GM12865 (cell line): ENCODE measurements at regions not wholly inside any gene's neighbourhood (a gene's known extent, or its start where the extent isn't known, plus 50 kb on each side); places are given as distances from the start of the nearest gene placed in this dataset.

Experiments used
- DNase-seq: peaks from one replicate; pipeline ENCODE4 v3.0.0; 2010; ENCODE audit warnings: low read depth
- H3K4me3 ChIP-seq: 2 replicates; pipeline ENCODE4 v1.5.1; 2011; ENCODE audit warnings: mild to moderate bottlenecking, low read depth, low read length, control low read depth
- CTCF ChIP-seq: IDR thresholded peaks from 2 replicates; pipeline ENCODE4 v1.5.1; 2011; ENCODE audit warnings: low read length, control low read depth, low read depth, inconsistent platforms; ENCODE audit not compliant: insufficient read depth; ENCODE audit errors: missing control alignments

DNA sequence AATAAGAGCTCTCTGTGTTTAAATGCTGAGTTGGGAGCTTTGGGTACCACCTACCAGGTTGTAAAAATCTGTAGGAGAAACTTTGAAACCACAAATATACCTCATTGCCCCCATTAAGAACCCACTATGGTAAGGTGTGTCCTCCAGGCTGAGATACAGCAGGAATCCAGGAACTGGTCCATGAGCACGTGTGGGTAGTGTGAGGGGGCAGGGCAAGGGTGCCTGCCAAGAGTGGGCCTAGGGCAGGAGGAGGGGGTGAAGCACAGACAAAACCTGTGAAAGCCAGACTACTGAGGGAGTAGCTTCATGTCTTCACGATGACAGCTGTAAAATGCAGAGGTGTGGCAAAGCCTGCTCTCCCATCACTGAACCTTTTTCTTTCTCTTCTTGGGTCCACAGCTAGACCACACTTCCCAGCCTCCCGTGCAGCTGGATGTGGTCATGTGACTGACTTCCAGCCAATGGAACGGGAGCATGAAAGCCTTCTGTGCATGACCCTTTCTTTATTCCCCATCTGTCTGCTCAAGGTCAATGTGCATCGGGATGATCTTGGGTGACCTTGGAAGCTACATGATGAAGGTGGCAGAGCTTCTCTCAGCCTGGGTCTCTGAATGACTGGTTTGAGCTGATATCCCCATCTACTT lies 51.1 kb upstream of the POMGNT2 start:
- H3K4me3 ChIP-seq: no peak overlapping the region
- no peak for DNase-seq
- no peak for TF ChIP-seq CTCF

- H3K4me3 ChIP-seq: no peak overlapping the region
- no peak for TF ChIP-seq CTCF
- DNase-seq: no peak
Observed at GRCh38 chr3:43155464-43156121, 49.7 kb upstream of the POMGNT2 start.
